GM12878 (cell line): ENCODE measurements at regions not wholly inside any gene's neighbourhood (a gene's known extent, or its start where the extent isn't known, plus 50 kb on each side); places are given as distances from the start of the nearest gene placed in this dataset.

Source experiments
- ATAC-seq: fragments of 200-7000 bp; cut with Tn5 transposase; 3 replicates; pipeline ENCODE4 v1.9.1; 2020; ENCODE audit warnings: mild to moderate bottlenecking, moderate library complexity
- BruUV-seq: library from RNA; stranded (reverse); fragments of 400-500 nt; replicated peaks from 2 replicates; lab custom pipeline; 2021; lab: Mats Ljungman, UMichigan
- CTCF ChIA-PET: fragments of 300-600 bp; sonication (Branson Sonifier 250); formaldehyde crosslinking; extraction: SDS; loops from one replicate; lab custom pipeline; 2021; ENCODE audit warnings: inconsistent platforms; lab: Yijun Ruan, JAX
- POLR2A ChIA-PET: fragments of 350-600 bp; formaldehyde crosslinking; extraction: SDS; loops from one replicate; lab custom pipeline; 2021; ENCODE audit warnings: inconsistent platforms; lab: Charles Lee
- RAD21 ChIA-PET: fragments of 300-600 bp; sonication (Branson Sonifier 250); formaldehyde crosslinking; loops from one replicate; lab custom pipeline; 2023; ENCODE audit warnings: antibody characterized with exemption; ENCODE audit not compliant: unreplicated experiment; lab: Charles Lee
- SMC1A ChIA-PET: fragments of 300-600 bp; sonication (Branson Sonifier 250); formaldehyde crosslinking; loops from one replicate; lab custom pipeline; 2023; ENCODE audit not compliant: unreplicated experiment, uncharacterized antibody; lab: Charles Lee
- DNase-seq: peaks from one replicate; pipeline ENCODE4 v3.0.0-alpha.2; 2011; ENCODE audit warnings: low read depth, low spot score
- FAIRE-seq: peaks from 3 replicates; lab custom pipeline; 2011; peaks lifted over from hg19 to GRCh38; lab: Jason Lieb, UNC
- H2AFZ ChIP-seq: 2 replicates; pipeline ENCODE4 v1.6.0; 2011; ENCODE audit warnings: low read depth, low read length, control low read depth; ENCODE audit not compliant: control insufficient read depth
- H3K27ac ChIP-seq: 2 replicates; pipeline ENCODE4 v1.5.1; 2011; ENCODE audit warnings: control low read depth; ENCODE audit not compliant: control insufficient read depth, insufficient read depth
- H3K27me3 ChIP-seq, 2 experiments: replicated peaks in 1 of 2; 2 replicates each; pipeline versions ENCODE4 v1.6.0 to v1.6.1; 2011; ENCODE audit warnings: low read length in 1 of 2; ENCODE audit not compliant: control insufficient read depth in 2 of 2, insufficient read depth in 2 of 2
- H3K36me3 ChIP-seq, 2 experiments: 2 replicates each; pipeline ENCODE4 v1.5.1; 2011; ENCODE audit warnings: low read length in 1 of 2; ENCODE audit not compliant: control insufficient read depth in 2 of 2, insufficient read depth in 2 of 2
- H3K4me1 ChIP-seq: 2 replicates; pipeline ENCODE4 v1.6.1; 2011; ENCODE audit warnings: mild to moderate bottlenecking, low read length, moderate library complexity, mixed read lengths; ENCODE audit not compliant: control insufficient read depth, insufficient read depth
- H3K4me2 ChIP-seq: 2 replicates; pipeline ENCODE4 v1.6.0; 2011; ENCODE audit warnings: control low read depth; ENCODE audit not compliant: control insufficient read depth, insufficient read depth
- H3K4me3 ChIP-seq: fragments of 200-600 bp; sonication (generic); 2 replicates; pipeline ENCODE4 v1.5.1; 2016
- H3K79me2 ChIP-seq: 2 replicates; pipeline ENCODE4 v1.6.0; 2011; ENCODE audit warnings: low read length; ENCODE audit not compliant: control insufficient read depth, insufficient read depth
- H3K9ac ChIP-seq: 2 replicates; pipeline ENCODE4 v1.8.0; 2011; ENCODE audit warnings: low read length, control low read depth, mixed read lengths; ENCODE audit not compliant: control insufficient read depth, insufficient read depth
- H3K9me3 ChIP-seq: replicated peaks from 3 replicates; pipeline ENCODE4 v1.5.1; 2011; ENCODE audit warnings: mild to moderate bottlenecking, low read length; ENCODE audit not compliant: control insufficient read depth, insufficient read depth
- H4K20me1 ChIP-seq: 2 replicates; pipeline ENCODE4 v1.6.0; 2011; ENCODE audit not compliant: control insufficient read depth, insufficient read depth
- BCL11A ChIP-seq: IDR thresholded peaks from 2 replicates; pipeline ENCODE4 v1.6.1; 2011; ENCODE audit warnings: low read depth, low read length
- BRCA1 ChIP-seq: IDR thresholded peaks from 2 replicates; pipeline ENCODE4 v1.6.1; 2011; ENCODE audit warnings: low read depth, low read length, improper control_type of control experiment
- CBX5 ChIP-seq: sonication (generic); IDR thresholded peaks from 2 replicates; pipeline ENCODE4 v1.6.1; 2016; ENCODE audit warnings: low read depth, moderate library complexity, mild to moderate bottlenecking, inconsistent platforms
- CREM ChIP-seq: IDR thresholded peaks from 2 replicates; pipeline ENCODE4 v1.6.1; 2014; ENCODE audit warnings: antibody characterized with exemption, low read depth
- EP300 ChIP-seq, 2 experiments: fragments of 150-350 bp in 1 of 2; IDR thresholded peaks; 2 replicates each; pipeline ENCODE4 v1.6.1; 2011 to 2012; ENCODE audit warnings: low read depth in 2 of 2, low read length in 2 of 2, borderline replicate concordance in 1 of 2, improper control_type of control experiment in 1 of 2, inconsistent platforms in 1 of 2; ENCODE audit not compliant: control insufficient read depth in 1 of 2
- HDAC2 ChIP-seq: fragments of 200-600 bp; sonication (generic); IDR thresholded peaks from 2 replicates; pipeline ENCODE4 v1.6.1; 2017
- MEF2A ChIP-seq: IDR thresholded peaks from 2 replicates; pipeline ENCODE4 v1.6.1; 2011; ENCODE audit warnings: low read depth, mild to moderate bottlenecking, low read length, moderate library complexity; ENCODE audit not compliant: insufficient read depth
- WGBS: methylation state at CpG from one replicate; pipeline ENCODE4 v1.1.6; 2016; ENCODE audit warnings: low lambda C conversion rate; ENCODE audit not compliant: insufficient replicate concordance, insufficient coverage; ENCODE audit errors: missing lambda C conversion rate; 5-methylcytosine and 5-hydroxymethylcytosine counted together
- in situ Hi-C: fragments of 300-500 bp; cut with MboI; formaldehyde crosslinking; loops from 9 replicates; pipeline ENCODE4 v1.14.3; 2018; ENCODE audit warnings: mixed read lengths
- intact Hi-C: fragments of 100-400 bp; cut with micrococcal nuclease; formaldehyde crosslinking; loops from one replicate; pipeline ENCODE4 v1.14.2; 2022; ENCODE audit not compliant: unreplicated experiment
- TF ChIP-seq, protein P1 (sequence below): fragments of 450-650 bp; formaldehyde crosslinking; IDR thresholded peaks from 2 replicates; pipeline ENCODE4 v1.4.0; 2022; ENCODE audit warnings: mild to moderate bottlenecking, moderate library complexity
- TF ChIP-seq, protein P2 (sequence below): fragments of 450-650 bp; IDR thresholded peaks from 2 replicates; pipeline ENCODE4 v1.6.1; 2014; ENCODE audit warnings: mild to moderate bottlenecking
- TF ChIP-seq, protein P3 (sequence below): IDR thresholded peaks from 2 replicates; pipeline ENCODE4 v1.6.1; 2012; ENCODE audit warnings: low read depth, low read length, improper control_type of control experiment
- TF ChIP-seq, protein P4 (sequence below): fragments of 450-650 bp; IDR thresholded peaks from 2 replicates; pipeline ENCODE4 v1.6.1; 2016; ENCODE audit warnings: mild to moderate bottlenecking, moderate library complexity, borderline replicate concordance

DNA sequence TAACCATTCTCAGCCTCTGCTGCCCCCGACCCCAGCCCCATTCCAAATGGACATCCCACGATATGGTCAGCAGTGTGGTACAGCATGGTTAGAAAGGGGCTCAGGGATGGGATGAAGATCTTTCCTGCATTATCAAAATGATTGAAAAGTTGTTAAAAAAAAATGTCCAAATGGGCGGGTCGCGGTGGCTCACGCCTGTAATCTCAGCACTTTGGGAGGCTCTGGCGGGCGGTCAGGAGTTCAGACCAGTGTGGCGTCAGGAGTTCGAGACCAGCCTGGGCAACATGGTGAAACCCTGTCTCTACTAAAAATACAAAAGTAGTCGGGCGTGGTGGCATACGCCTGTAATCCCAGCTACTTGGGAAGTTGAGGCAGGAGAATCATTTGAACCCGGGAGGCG, 54.3 kb upstream of the ZNF254 start:
- no peak overlapping the region; the same call in 1 of the 2 replicates for H3K9ac ChIP-seq
- H3K27ac ChIP-seq: no peak overlapping the region
- POLR2A ChIA-PET: no interaction called here
- TF ChIP-seq, protein P1, sequence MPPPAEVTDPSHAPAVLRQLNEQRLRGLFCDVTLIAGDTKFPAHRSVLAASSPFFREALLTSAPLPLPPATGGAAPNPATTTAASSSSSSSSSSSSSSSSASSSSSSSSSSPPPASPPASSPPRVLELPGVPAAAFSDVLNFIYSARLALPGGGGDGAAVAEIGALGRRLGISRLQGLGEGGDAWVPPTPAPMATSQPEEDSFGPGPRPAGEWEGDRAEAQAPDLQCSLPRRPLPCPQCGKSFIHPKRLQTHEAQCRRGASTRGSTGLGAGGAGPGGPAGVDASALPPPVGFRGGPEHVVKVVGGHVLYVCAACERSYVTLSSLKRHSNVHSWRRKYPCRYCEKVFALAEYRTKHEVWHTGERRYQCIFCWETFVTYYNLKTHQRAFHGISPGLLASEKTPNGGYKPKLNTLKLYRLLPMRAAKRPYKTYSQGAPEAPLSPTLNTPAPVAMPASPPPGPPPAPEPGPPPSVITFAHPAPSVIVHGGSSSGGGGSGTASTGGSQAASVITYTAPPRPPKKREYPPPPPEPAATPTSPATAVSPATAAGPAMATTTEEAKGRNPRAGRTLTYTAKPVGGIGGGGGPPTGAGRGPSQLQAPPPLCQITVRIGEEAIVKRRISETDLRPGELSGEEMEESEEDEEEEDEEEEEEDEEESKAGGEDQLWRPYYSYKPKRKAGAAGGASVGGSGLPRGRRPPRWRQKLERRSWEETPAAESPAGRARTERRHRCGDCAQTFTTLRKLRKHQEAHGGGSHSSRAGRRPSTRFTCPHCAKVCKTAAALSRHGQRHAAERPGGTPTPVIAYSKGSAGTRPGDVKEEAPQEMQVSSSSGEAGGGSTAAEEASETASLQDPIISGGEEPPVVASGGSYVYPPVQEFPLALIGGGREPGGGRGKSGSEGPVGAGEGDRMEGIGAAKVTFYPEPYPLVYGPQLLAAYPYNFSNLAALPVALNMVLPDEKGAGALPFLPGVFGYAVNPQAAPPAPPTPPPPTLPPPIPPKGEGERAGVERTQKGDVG (CRISPR knock-in tag): no peak
- TF ChIP-seq BCL11A (no peak), MEF2A (no peak), CREM (no peak), BRCA1 (no peak), EP300 (IDR thresholded peaks at IDR 0.05; ENCODE audit: borderline replicate concordance in 1 of 2, control insufficient read depth in 1 of 2, low read depth in 2 of 2, low read length in 2 of 2) (no peak), HDAC2 (no peak), CBX5 (no peak)
- TF ChIP-seq, protein P2, sequence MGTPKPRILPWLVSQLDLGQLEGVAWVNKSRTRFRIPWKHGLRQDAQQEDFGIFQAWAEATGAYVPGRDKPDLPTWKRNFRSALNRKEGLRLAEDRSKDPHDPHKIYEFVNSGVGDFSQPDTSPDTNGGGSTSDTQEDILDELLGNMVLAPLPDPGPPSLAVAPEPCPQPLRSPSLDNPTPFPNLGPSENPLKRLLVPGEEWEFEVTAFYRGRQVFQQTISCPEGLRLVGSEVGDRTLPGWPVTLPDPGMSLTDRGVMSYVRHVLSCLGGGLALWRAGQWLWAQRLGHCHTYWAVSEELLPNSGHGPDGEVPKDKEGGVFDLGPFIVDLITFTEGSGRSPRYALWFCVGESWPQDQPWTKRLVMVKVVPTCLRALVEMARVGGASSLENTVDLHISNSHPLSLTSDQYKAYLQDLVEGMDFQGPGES: no peak
- TF ChIP-seq, protein P3, sequence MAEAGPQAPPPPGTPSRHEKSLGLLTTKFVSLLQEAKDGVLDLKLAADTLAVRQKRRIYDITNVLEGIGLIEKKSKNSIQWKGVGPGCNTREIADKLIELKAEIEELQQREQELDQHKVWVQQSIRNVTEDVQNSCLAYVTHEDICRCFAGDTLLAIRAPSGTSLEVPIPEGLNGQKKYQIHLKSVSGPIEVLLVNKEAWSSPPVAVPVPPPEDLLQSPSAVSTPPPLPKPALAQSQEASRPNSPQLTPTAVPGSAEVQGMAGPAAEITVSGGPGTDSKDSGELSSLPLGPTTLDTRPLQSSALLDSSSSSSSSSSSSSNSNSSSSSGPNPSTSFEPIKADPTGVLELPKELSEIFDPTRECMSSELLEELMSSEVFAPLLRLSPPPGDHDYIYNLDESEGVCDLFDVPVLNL: no peak
- TF ChIP-seq, protein P4, sequence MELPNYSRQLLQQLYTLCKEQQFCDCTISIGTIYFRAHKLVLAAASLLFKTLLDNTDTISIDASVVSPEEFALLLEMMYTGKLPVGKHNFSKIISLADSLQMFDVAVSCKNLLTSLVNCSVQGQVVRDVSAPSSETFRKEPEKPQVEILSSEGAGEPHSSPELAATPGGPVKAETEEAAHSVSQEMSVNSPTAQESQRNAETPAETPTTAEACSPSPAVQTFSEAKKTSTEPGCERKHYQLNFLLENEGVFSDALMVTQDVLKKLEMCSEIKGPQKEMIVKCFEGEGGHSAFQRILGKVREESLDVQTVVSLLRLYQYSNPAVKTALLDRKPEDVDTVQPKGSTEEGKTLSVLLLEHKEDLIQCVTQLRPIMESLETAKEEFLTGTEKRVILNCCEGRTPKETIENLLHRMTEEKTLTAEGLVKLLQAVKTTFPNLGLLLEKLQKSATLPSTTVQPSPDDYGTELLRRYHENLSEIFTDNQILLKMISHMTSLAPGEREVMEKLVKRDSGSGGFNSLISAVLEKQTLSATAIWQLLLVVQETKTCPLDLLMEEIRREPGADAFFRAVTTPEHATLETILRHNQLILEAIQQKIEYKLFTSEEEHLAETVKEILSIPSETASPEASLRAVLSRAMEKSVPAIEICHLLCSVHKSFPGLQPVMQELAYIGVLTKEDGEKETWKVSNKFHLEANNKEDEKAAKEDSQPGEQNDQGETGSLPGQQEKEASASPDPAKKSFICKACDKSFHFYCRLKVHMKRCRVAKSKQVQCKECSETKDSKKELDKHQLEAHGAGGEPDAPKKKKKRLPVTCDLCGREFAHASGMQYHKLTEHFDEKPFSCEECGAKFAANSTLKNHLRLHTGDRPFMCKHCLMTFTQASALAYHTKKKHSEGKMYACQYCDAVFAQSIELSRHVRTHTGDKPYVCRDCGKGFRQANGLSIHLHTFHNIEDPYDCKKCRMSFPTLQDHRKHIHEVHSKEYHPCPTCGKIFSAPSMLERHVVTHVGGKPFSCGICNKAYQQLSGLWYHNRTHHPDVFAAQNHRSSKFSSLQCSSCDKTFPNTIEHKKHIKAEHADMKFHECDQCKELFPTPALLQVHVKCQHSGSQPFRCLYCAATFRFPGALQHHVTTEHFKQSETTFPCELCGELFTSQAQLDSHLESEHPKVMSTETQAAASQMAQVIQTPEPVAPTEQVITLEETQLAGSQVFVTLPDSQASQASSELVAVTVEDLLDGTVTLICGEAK: no peak

More for the DNA sequence above, 54.3 kb upstream of the ZNF254 start:
- SMC1A ChIA-PET: interaction anchor here (2.0 kb wide), 1 partner anchor 54 kb away, joined by 4 read pairs; the partner anchor contains the start of gene ZNF254
- DNase-seq (no peak), FAIRE-seq (no peak), ATAC-seq (no peak)
- H3K4me2 ChIP-seq: peak overlapping the region; percentile 34; the same call in 1 of the 2 replicates
- H3K27me3 ChIP-seq: no peaks in the 10 kb centered on the region
- CTCF ChIA-PET: no interaction called here
- H3K4me1 ChIP-seq: no peaks in the 10 kb centered on the region
- peaks cover 0 to 4% of the 10 kb centered on the region in 2 experiments; a peak in 1 of 4 replicates for H3K36me3 ChIP-seq
- peaks cover 5% of the 10 kb centered on the region; the same call in 2 of the 3 replicates for H3K9me3 ChIP-seq
- 64% methylated on average over 15 of the region's 15 CpGs for WGBS
- H3K79me2 ChIP-seq: peaks cover 9% of the 10 kb centered on the region
- H4K20me1 ChIP-seq: no peaks in the 10 kb centered on the region
- no TSS peak for BruUV-seq
- peak overlapping the region; percentile 99; the same call in 1 of the 2 replicates for H3K4me3 ChIP-seq
- intact Hi-C loops: no loop called here
- in situ Hi-C loops: no loop called here
- RAD21 ChIA-PET: no interaction called here
- H2AFZ ChIP-seq: peak overlapping the region; percentile 55; the same call in 1 of the 2 replicates
